ENCODE measurements at regions not wholly inside any gene's neighbourhood (a gene's known extent, or its start where the extent isn't known, plus 50 kb on each side); places are given as distances from the start of the nearest gene placed in this dataset.
A peak's percentile ranks its signal among the peaks of the same experiment; 100 is the strongest.

DNA sequence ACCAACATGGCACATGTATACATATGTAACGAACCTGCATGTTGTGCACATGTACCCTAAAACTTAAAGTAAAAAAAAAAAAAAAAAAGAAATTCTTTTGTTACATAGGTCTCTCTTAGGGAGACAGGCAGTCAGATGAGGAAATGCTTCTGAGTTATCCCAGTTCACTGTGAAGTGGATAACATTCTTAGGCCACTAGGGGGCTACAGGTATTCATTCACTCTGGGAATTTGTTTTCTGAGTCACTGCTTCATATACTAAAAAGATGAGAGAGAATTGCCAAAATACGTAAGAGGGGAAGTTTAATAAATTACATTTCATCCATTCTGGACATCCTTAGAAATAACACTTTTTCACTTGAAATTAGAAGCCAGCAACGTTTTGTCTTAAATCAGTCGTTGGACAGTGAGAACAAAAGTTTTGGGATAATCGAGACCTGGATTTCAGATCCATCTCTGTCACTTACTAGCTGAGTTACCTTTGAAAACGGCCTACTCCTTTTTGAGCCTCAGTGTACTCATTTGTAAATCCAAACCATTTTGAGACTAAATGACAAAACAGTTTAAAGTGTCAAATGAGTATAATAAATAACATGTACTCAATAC lies 738.4 kb upstream of the ALCAM start:
- Histone ChIP-seq H4K20me1 (ENCODE audit: control insufficient read depth, extremely low read depth, insufficient read depth, low read length) (no peaks in the 10 kb centered on the region), H3K9ac (ENCODE audit: control insufficient read depth, extremely low read depth, insufficient read depth, low read length) (no peak overlapping the region), H3K79me2 (ENCODE audit: control insufficient read depth, insufficient read depth, low read length) (no peaks in the 10 kb centered on the region), H3K27me3 (ENCODE audit: control insufficient read depth, extremely low read depth, insufficient read depth, low read length) (no peaks in the 10 kb centered on the region), H3K9me3 (ENCODE audit: control insufficient read depth, low read depth, low read length) (peaks cover 4% of the 10 kb centered on the region), H2AFZ (ENCODE audit: control insufficient read depth, low read length) (no peak overlapping the region), H3K4me3 (ENCODE audit: control insufficient read depth in 2 of 3, extremely low read depth in 1 of 3, insufficient read depth in 2 of 3, low read depth in 1 of 3, low read length in 3 of 3) (no peak overlapping the region), H3K27ac (ENCODE audit: control insufficient read depth, insufficient read depth, low read length) (peak overlapping the region; percentile 3), H3K36me3 (ENCODE audit: control insufficient read depth in 2 of 2, extremely low read depth in 1 of 2, insufficient read depth in 2 of 2, low read length in 2 of 2) (no peaks in the 10 kb centered on the region), H3K4me2 (ENCODE audit: control insufficient read depth, extremely low read depth, insufficient read depth, low read depth, low read length) (peak overlapping the region; percentile 15), H3K9me1 (ENCODE audit: control insufficient read depth, extremely low read depth, insufficient read depth, low read length) (no peaks in the 10 kb centered on the region), H3K4me1 (ENCODE audit: control insufficient read depth, extremely low read depth, insufficient read depth, low read length) (peaks cover 17% of the 10 kb centered on the region)
- peak; percentile 19 for DNase-seq (ENCODE audit: low read depth, low spot score)
- TF ChIP-seq EZH2 (IDR thresholded peaks at IDR 0.05; ENCODE audit: low read length), result no peak
- TF ChIP-seq, protein P1, sequence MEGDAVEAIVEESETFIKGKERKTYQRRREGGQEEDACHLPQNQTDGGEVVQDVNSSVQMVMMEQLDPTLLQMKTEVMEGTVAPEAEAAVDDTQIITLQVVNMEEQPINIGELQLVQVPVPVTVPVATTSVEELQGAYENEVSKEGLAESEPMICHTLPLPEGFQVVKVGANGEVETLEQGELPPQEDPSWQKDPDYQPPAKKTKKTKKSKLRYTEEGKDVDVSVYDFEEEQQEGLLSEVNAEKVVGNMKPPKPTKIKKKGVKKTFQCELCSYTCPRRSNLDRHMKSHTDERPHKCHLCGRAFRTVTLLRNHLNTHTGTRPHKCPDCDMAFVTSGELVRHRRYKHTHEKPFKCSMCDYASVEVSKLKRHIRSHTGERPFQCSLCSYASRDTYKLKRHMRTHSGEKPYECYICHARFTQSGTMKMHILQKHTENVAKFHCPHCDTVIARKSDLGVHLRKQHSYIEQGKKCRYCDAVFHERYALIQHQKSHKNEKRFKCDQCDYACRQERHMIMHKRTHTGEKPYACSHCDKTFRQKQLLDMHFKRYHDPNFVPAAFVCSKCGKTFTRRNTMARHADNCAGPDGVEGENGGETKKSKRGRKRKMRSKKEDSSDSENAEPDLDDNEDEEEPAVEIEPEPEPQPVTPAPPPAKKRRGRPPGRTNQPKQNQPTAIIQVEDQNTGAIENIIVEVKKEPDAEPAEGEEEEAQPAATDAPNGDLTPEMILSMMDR (optimal IDR thresholded peaks at IDR 0.05 in 1 of 3, IDR thresholded peaks at IDR 0.05 in 1 of 3, conservative IDR thresholded peaks at IDR 0.05 in 1 of 3; ENCODE audit: extremely low read depth in 1 of 3, insufficient read depth in 2 of 3, low read length in 3 of 3), result peak; percentile 42 to 71 (median 49)
- FAIRE-seq, result no peak
- dilution Hi-C loops (cut with MboI; ENCODE audit: extremely low pct_ligation_motif_present, low sequenced_read_pairs), result no loop called here

DNA sequence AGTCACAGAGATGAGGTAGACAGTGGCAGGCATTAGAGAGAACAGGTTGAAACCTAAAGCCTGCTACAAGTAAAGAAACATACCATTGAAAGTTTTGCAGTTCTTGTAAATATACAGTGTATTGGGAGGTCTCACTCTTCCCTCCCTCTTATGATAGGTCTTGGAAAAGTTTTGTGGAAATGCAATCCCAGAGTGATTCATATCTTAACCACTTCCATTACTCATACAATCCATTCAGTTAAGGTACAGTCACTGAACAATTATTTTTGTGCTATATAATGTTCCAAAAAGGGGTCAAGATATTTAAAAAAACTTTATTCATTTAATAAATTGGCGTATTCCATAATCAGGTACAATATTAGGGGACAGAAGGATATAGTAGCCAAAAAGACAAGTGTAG lies 737.7 kb upstream of the ALCAM start:
- no peak overlapping the region for H3K9ac ChIP-seq (ENCODE audit: control insufficient read depth, extremely low read depth, insufficient read depth, low read length)
- H3K4me3 ChIP-seq (ENCODE audit: control insufficient read depth in 2 of 3, extremely low read depth in 1 of 3, insufficient read depth in 2 of 3, low read depth in 1 of 3, low read length in 3 of 3), result peak overlapping the region in 1 of 3 experiments; percentile 7
- H3K4me1 ChIP-seq (ENCODE audit: control insufficient read depth, extremely low read depth, insufficient read depth, low read length), result peaks cover 17% of the 10 kb centered on the region
- peak; percentile 11 for DNase-seq (ENCODE audit: low read depth, low spot score)
- peaks cover 4% of the 10 kb centered on the region for H3K9me3 ChIP-seq (ENCODE audit: control insufficient read depth, low read depth, low read length)
- H3K4me2 ChIP-seq (ENCODE audit: control insufficient read depth, extremely low read depth, insufficient read depth, low read depth, low read length), result peak overlapping the region; percentile 22
- H3K79me2 ChIP-seq (ENCODE audit: control insufficient read depth, insufficient read depth, low read length), result no peaks in the 10 kb centered on the region
- H2AFZ ChIP-seq (ENCODE audit: control insufficient read depth, low read length), result peak overlapping the region; percentile 59
- no peaks in the 10 kb centered on the region for H3K36me3 ChIP-seq (ENCODE audit: control insufficient read depth in 2 of 2, extremely low read depth in 1 of 2, insufficient read depth in 2 of 2, low read length in 2 of 2)
- TF ChIP-seq EZH2 (IDR thresholded peaks at IDR 0.05; ENCODE audit: low read length), result no peak
- TF ChIP-seq, protein P1 (optimal IDR thresholded peaks at IDR 0.05 in 1 of 3, IDR thresholded peaks at IDR 0.05 in 1 of 3, conservative IDR thresholded peaks at IDR 0.05 in 1 of 3; ENCODE audit: extremely low read depth in 1 of 3, insufficient read depth in 2 of 3, low read length in 3 of 3), result no peak
- FAIRE-seq, result peak; percentile 32
- no peaks in the 10 kb centered on the region for H3K27me3 ChIP-seq (ENCODE audit: control insufficient read depth, extremely low read depth, insufficient read depth, low read length)
- peak overlapping the region; percentile 3 for H3K27ac ChIP-seq (ENCODE audit: control insufficient read depth, insufficient read depth, low read length)
- no peaks in the 10 kb centered on the region for H4K20me1 ChIP-seq (ENCODE audit: control insufficient read depth, extremely low read depth, insufficient read depth, low read length)
- H3K9me1 ChIP-seq (ENCODE audit: control insufficient read depth, extremely low read depth, insufficient read depth, low read length), result no peaks in the 10 kb centered on the region
- dilution Hi-C loops (cut with MboI; ENCODE audit: extremely low pct_ligation_motif_present, low sequenced_read_pairs), result no loop called here
